Osteocyte (in vitro differentiated cells): ENCODE measurements at regions not wholly inside any gene's neighbourhood (a gene's known extent, or its start where the extent isn't known, plus 50 kb on each side); places are given as distances from the start of the nearest gene placed in this dataset.

Source experiments
- DNase-seq: peaks from one replicate; pipeline ENCODE4 v3.0.0; 2021; ENCODE audit warnings: mixed read lengths; ENCODE audit not compliant: unreplicated experiment; ENCODE audit errors: extremely low spot score
- H3K27ac Mint-ChIP-seq: one replicate; pipeline ENCODE4 v1.8.0; 2021; ENCODE audit warnings: mild to moderate bottlenecking, mixed read lengths; ENCODE audit not compliant: unreplicated experiment
- H3K27me3 Mint-ChIP-seq: one replicate; pipeline ENCODE4 v1.8.0; 2021; ENCODE audit warnings: mixed read lengths; ENCODE audit not compliant: unreplicated experiment
- H3K36me3 Mint-ChIP-seq: one replicate; pipeline ENCODE4 v1.8.0; 2021; ENCODE audit warnings: mixed read lengths; ENCODE audit not compliant: unreplicated experiment
- H3K4me1 Mint-ChIP-seq: one replicate; pipeline ENCODE4 v1.8.0; 2021; ENCODE audit warnings: mixed read lengths; ENCODE audit not compliant: unreplicated experiment
- H3K4me3 Mint-ChIP-seq: one replicate; pipeline ENCODE4 v1.8.0; 2021; ENCODE audit warnings: mild to moderate bottlenecking, moderate library complexity, mixed read lengths; ENCODE audit not compliant: unreplicated experiment
- H3K9me3 Mint-ChIP-seq: one replicate; pipeline ENCODE4 v1.8.0; 2021; ENCODE audit warnings: mixed read lengths; ENCODE audit not compliant: unreplicated experiment
- TF ChIP-seq, protein P1 (sequence below): fragments of 200-600 bp; sonication (generic); IDR thresholded peaks from 2 replicates; pipeline ENCODE4 v1.5.0; 2021; ENCODE audit warnings: antibody characterized with exemption, mild to moderate bottlenecking, moderate library complexity

DNA sequence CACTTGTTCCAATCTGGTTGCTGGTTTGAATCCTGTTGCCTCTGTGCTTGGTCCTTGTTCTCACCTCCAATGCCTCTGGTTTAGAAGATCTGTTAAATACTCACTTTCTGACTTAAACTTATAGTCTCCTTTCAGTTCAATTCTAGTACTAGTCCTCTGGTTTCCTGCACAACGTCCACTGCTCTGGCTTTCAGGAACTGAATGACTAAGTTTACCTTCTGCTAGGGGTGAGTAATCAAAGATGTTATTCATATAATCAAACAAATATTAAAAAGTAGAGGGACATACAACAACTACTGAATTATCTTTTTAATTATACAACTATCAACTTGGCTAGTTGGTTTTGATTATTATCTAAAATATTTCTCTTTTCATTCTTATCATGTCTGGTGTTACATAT is 496.4 kb upstream of the TOM1L1 start:
- no peak for DNase-seq
- TF ChIP-seq, protein P1, sequence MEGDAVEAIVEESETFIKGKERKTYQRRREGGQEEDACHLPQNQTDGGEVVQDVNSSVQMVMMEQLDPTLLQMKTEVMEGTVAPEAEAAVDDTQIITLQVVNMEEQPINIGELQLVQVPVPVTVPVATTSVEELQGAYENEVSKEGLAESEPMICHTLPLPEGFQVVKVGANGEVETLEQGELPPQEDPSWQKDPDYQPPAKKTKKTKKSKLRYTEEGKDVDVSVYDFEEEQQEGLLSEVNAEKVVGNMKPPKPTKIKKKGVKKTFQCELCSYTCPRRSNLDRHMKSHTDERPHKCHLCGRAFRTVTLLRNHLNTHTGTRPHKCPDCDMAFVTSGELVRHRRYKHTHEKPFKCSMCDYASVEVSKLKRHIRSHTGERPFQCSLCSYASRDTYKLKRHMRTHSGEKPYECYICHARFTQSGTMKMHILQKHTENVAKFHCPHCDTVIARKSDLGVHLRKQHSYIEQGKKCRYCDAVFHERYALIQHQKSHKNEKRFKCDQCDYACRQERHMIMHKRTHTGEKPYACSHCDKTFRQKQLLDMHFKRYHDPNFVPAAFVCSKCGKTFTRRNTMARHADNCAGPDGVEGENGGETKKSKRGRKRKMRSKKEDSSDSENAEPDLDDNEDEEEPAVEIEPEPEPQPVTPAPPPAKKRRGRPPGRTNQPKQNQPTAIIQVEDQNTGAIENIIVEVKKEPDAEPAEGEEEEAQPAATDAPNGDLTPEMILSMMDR: no peak
- no peaks in the 10 kb centered on the region for H3K27me3 Mint-ChIP-seq
- no peaks in the 10 kb centered on the region for H3K36me3 Mint-ChIP-seq
- H3K4me3 Mint-ChIP-seq: no peak overlapping the region
- H3K4me1 Mint-ChIP-seq: no peaks in the 10 kb centered on the region
- H3K9me3 Mint-ChIP-seq: peaks cover 43% of the 10 kb centered on the region
- H3K27ac Mint-ChIP-seq: no peak overlapping the region

DNA sequence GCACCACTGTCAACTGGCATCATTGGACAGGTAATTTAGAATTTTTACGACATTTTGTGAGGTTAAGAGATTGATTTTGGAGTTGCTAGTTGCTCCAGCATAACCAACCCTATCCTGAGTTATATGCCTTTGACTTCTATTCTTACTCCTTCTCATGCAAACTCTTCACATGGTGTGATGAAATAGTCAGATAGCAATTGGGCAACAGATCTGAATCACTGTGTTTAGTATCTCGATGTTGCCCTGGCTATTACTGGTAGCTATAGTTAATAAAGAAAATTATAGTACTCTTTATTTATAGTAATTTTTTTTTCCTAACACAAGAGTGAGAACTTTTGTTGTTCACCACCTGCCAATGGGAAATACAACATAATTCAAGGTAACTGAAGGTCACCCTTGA is 494.8 kb upstream of the TOM1L1 start:
- DNase-seq: no peak
- Mint-ChIP-seq H3K36me3 (no peaks in the 10 kb centered on the region), H3K27ac (no peak overlapping the region), H3K4me1 (no peaks in the 10 kb centered on the region), H3K27me3 (no peaks in the 10 kb centered on the region), H3K9me3 (peaks cover 45% of the 10 kb centered on the region), H3K4me3 (no peak overlapping the region)
- TF ChIP-seq, protein P1: no peak

DNA sequence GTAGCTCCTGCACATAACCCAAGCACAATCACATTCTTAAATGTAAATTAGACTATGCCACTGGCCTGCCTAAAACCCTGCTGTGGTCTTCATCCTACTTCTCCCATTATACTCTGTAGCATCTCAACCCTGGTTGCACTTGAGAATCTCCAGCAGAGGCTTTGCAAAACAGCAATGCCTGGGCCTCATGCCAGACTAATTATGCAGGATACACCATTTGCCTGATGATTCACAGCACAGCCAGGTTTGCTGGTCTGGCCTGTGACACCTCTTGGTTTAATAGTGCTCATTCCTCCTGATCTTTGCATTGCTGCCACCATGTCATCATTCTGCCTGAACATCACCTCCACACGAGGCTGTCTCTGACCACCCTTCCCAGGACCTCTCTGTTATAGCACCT is 491.9 kb upstream of the TOM1L1 start:
- TF ChIP-seq, protein P1: no peak
- Mint-ChIP-seq H3K9me3 (peaks cover 50% of the 10 kb centered on the region), H3K4me1 (no peaks in the 10 kb centered on the region), H3K27ac (no peak overlapping the region), H3K4me3 (no peak overlapping the region), H3K36me3 (no peaks in the 10 kb centered on the region), H3K27me3 (no peaks in the 10 kb centered on the region)
- no peak for DNase-seq

DNA sequence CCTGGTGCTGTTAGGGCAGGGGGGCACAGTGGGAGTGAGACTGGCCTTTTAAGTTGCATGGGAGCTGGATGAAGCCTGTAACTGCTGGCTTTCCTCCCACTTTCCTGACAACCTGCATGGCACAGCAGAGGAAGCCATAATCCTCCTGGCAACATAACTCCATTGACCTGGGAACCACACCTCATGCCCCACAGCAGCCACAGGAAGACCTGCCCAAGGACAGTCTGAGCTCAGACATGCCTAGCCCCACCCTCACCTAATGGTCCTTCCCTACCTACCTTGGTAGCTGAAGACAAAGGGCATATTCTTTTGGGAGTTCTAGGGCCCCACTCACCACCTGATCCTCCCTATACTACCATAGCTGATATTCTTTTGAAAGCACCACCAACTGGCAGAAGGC is 482.2 kb upstream of the TOM1L1 start:
- Mint-ChIP-seq H3K27ac (no peak overlapping the region), H3K27me3 (no peaks in the 10 kb centered on the region), H3K4me3 (no peak overlapping the region), H3K9me3 (peaks cover 53% of the 10 kb centered on the region), H3K36me3 (no peaks in the 10 kb centered on the region), H3K4me1 (no peaks in the 10 kb centered on the region)
- TF ChIP-seq, protein P1: no peak
- DNase-seq: no peak

DNA sequence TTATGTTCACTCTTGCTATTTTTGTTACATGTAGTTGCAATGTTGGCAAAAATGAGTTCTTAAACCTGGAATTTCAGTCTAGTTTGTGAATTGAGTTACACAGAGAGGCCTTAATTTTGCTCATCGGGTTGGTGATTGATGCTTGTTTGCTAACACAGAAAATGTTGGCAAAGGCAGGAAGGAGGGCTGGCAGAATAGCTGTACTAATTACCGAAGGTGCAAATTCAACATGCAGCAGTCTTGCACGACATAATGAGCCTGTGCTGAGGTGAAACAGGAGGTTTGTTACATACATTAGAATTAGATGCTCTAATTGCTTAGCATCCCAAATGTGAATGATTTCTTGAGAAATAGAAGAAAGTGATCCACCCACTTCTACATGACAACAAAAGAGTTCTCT is 475.0 kb upstream of the TOM1L1 start:
- TF ChIP-seq, protein P1: no peak
- Mint-ChIP-seq H3K27ac (no peak overlapping the region), H3K9me3 (peaks cover 30% of the 10 kb centered on the region), H3K27me3 (no peaks in the 10 kb centered on the region), H3K36me3 (no peaks in the 10 kb centered on the region), H3K4me3 (no peak overlapping the region), H3K4me1 (no peaks in the 10 kb centered on the region)
- DNase-seq: no peak
